ENCODE measurements at regions not wholly inside any gene's neighbourhood (a gene's known extent, or its start where the extent isn't known, plus 50 kb on each side); places are given as distances from the start of the nearest gene placed in this dataset.

DNA sequence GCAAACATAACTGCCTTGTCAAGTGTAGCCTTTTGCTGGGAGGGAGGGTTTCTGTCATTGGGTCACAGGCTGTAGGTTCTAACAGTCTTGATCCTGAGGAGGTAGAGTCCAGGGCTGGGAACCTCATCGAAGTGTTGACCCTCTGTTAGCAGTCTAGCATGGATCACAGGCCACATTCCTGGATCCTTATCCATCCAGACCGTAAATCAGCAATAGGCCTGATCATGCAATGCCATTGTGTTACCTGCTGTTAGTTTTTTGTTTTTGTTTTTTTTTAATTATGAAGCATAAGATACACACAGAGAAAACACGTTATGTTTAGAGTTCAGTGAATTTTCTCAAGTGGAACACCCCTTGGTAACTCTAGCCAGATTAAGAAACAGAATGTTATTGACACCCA lies 282.0 kb upstream of the TPM1 start (continued):
- TF ChIP-seq, protein P1, sequence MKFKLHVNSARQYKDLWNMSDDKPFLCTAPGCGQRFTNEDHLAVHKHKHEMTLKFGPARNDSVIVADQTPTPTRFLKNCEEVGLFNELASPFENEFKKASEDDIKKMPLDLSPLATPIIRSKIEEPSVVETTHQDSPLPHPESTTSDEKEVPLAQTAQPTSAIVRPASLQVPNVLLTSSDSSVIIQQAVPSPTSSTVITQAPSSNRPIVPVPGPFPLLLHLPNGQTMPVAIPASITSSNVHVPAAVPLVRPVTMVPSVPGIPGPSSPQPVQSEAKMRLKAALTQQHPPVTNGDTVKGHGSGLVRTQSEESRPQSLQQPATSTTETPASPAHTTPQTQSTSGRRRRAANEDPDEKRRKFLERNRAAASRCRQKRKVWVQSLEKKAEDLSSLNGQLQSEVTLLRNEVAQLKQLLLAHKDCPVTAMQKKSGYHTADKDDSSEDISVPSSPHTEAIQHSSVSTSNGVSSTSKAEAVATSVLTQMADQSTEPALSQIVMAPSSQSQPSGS (CRISPR knock-in tag; IDR thresholded peaks at IDR 0.05; ENCODE audit: borderline replicate concordance, low read depth), result no peak
- TF ChIP-seq, protein P2, sequence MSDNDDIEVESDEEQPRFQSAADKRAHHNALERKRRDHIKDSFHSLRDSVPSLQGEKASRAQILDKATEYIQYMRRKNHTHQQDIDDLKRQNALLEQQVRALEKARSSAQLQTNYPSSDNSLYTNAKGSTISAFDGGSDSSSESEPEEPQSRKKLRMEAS (CRISPR knock-in tag; IDR thresholded peaks at IDR 0.05), result no peak
- TF ChIP-seq ATF1 (CRISPR knock-in tag; IDR thresholded peaks at IDR 0.05), result no peak
- no peak for TF ChIP-seq ZMAT4 (CRISPR knock-in tag; IDR thresholded peaks at IDR 0.05)
- no peak for TF ChIP-seq ELF4 (CRISPR knock-in tag; IDR thresholded peaks at IDR 0.05; ENCODE audit: low read depth)
- no peak for TF ChIP-seq ETV6 (CRISPR knock-in tag; IDR thresholded peaks at IDR 0.05)
- TF ChIP-seq, protein P3, sequence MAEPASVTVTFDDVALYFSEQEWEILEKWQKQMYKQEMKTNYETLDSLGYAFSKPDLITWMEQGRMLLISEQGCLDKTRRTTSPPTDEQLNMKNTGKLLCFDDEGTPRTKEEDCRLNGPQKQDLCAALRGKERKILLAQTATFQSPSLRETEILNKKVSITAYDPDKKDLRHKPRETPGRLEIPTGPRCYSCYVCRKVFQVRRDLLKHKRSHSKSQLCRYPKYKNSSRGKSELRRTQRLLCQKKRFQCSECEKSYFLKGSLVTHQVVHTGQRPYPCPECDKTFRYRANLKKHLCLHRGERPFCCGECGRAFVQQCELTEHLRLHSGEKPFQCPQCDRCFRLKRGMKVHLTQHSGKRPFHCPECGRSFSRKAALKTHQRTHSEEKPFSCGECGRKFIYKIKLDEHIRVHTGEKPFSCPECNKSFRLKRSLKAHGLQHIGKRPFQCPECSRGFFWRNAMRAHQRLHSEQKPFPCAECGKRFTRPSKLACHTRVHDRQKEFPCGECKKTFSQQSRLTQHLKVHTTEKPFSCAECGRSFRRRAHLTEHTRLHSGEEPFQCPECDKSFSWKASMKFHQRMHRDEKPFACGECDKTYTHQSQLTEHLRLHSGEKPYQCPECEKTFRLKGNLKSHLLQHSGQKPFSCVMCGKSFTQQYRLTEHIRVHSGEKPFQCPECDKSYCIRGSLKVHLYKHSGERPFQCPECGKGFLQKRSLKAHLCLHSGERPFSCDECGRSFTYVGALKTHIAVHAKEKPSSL (CRISPR knock-in tag; conservative IDR thresholded peaks at IDR 0.05), result no peak
- TF ChIP-seq ZNF416 (CRISPR knock-in tag; IDR thresholded peaks at IDR 0.05), result no peak
- no peak for TF ChIP-seq FOXP4 (CRISPR knock-in tag; IDR thresholded peaks at IDR 0.05)

DNA sequence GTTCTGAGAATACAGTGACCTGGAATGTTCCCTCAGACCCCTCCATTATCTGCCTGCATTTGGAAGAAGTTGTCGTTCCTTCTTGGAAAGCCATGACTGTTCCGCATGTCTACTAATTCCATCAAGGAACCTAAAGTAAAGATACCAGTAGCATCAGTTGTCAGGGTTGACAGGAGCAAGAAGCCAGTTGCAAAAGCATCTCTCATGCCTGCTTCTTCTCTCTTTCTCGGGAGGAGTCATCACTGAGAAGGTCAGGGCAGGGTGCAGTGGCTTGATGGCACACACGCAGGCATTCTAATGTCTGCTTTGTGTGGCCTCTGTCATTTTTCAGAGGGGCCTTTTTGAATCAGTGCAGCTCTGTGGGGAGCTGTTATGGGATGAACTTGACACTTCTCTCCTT lies 276.6 kb upstream of the TPM1 start:
- Mint-ChIP-seq H3K27ac (no peak overlapping the region), H3K27me3 (ENCODE audit: low read depth) (no peaks in the 10 kb centered on the region), H3K4me1 (peaks cover under 1% of the 10 kb centered on the region; the same call in 1 of the 2 replicates), H3K9me3 (no peaks in the 10 kb centered on the region), H3K36me3 (peaks cover 10% of the 10 kb centered on the region), H3K4me3 (no peak overlapping the region)
- no peak for DNase-seq (ENCODE audit: low spot score)
- TF ChIP-seq NFATC4 (CRISPR knock-in tag; IDR thresholded peaks at IDR 0.05), result no peak
- TF ChIP-seq ZMAT4 (CRISPR knock-in tag; IDR thresholded peaks at IDR 0.05), result no peak
- TF ChIP-seq, protein P4, sequence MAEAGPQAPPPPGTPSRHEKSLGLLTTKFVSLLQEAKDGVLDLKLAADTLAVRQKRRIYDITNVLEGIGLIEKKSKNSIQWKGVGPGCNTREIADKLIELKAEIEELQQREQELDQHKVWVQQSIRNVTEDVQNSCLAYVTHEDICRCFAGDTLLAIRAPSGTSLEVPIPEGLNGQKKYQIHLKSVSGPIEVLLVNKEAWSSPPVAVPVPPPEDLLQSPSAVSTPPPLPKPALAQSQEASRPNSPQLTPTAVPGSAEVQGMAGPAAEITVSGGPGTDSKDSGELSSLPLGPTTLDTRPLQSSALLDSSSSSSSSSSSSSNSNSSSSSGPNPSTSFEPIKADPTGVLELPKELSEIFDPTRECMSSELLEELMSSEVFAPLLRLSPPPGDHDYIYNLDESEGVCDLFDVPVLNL (CRISPR knock-in tag; IDR thresholded peaks at IDR 0.05; ENCODE audit: borderline replicate concordance, low read depth), result no peak
- no peak for TF ChIP-seq ATF1 (CRISPR knock-in tag; IDR thresholded peaks at IDR 0.05)
- no peak for TF ChIP-seq RELA (CRISPR knock-in tag; IDR thresholded peaks at IDR 0.05; ENCODE audit: borderline replicate concordance)
- TF ChIP-seq EMX1 (CRISPR knock-in tag; IDR thresholded peaks at IDR 0.05), result no peak
- no peak for TF ChIP-seq NR2C2 (CRISPR knock-in tag; IDR thresholded peaks at IDR 0.05)
- TF ChIP-seq GRHL2 (CRISPR knock-in tag; IDR thresholded peaks at IDR 0.05; ENCODE audit: insufficient replicate concordance, severe bottlenecking), result no peak
- CTCF ChIA-PET, result interaction anchor here (0.6 kb wide), 1 partner anchor 287 kb away, joined by 3 read pairs; no protein-coding TSS in a partner anchor
- ATAC-seq, result no peak
- POLR2A ChIA-PET, result no interaction called here

GRCh38 chr15:62766599-62766998 lies 275.9 kb upstream of the TPM1 start:
- Mint-ChIP-seq H3K9me3 (no peaks in the 10 kb centered on the region), H3K27me3 (ENCODE audit: low read depth) (no peaks in the 10 kb centered on the region), H3K4me1 (no peaks in the 10 kb centered on the region), H3K36me3 (peaks cover 13% of the 10 kb centered on the region), H3K27ac (no peak overlapping the region), H3K4me3 (no peak overlapping the region)
- POLR2A ChIA-PET, result no interaction called here
- CTCF ChIA-PET, result interaction anchor here (0.8 kb wide), 1 partner anchor 24 kb away, joined by 3 read pairs; no protein-coding TSS in a partner anchor
- DNase-seq (ENCODE audit: low spot score) (no peak), ATAC-seq (no peak)
- TF ChIP-seq, protein P4 (CRISPR knock-in tag; IDR thresholded peaks at IDR 0.05; ENCODE audit: borderline replicate concordance, low read depth), result no peak
- TF ChIP-seq RORB (CRISPR knock-in tag; IDR thresholded peaks at IDR 0.05), result no peak
- TF ChIP-seq AR (CRISPR knock-in tag; IDR thresholded peaks at IDR 0.05), result no peak
- no peak for TF ChIP-seq OVOL2 (CRISPR knock-in tag; IDR thresholded peaks at IDR 0.05; ENCODE audit: borderline replicate concordance)
- no peak for TF ChIP-seq ZBTB43 (CRISPR knock-in tag; IDR thresholded peaks at IDR 0.05)
